CD14-positive monocyte (primary cell): ENCODE measurements at regions not wholly inside any gene's neighbourhood (a gene's known extent, or its start where the extent isn't known, plus 50 kb on each side); places are given as distances from the start of the nearest gene placed in this dataset.

Source experiments
- DNase-seq, 3 donors: peaks; one replicate each; pipeline ENCODE4 v3.0.0-alpha.2; 2011 to 2022
- H2AFZ ChIP-seq: 2 replicates; pipeline ENCODE4 v1.6.0; 2012; ENCODE audit warnings: mild to moderate bottlenecking, low read depth, low read length, inconsistent platforms; ENCODE audit not compliant: insufficient read depth, poor library complexity, severe bottlenecking
- H3K27ac ChIP-seq, 2 donors: 1 replicate in 1 of 2; 2 replicates in 1 of 2; pipeline ENCODE4 v1.5.1; 2012 to 2013; ENCODE audit warnings: low read length in 2 of 2, control low read depth in 1 of 2, inconsistent platforms in 1 of 2, low read depth in 1 of 2, mild to moderate bottlenecking in 1 of 2
- H3K27me3 ChIP-seq, 2 donors: one replicate each; pipeline versions ENCODE4 v1.6.0 to v1.6.1; 2011 to 2013; ENCODE audit warnings: low read length in 2 of 2; ENCODE audit not compliant: control insufficient read depth in 2 of 2, insufficient read depth in 2 of 2
- H3K36me3 ChIP-seq, 2 donors: replicated peaks in 1 of 2; 1 replicate in 1 of 2; 2 replicates in 1 of 2; pipeline versions ENCODE4 v1.5.1 to v1.6.1; 2012 to 2013; ENCODE audit warnings: low read length in 2 of 2, control low read depth in 1 of 2, inconsistent platforms in 1 of 2, mild to moderate bottlenecking in 1 of 2; ENCODE audit not compliant: insufficient read depth in 2 of 2, control insufficient read depth in 1 of 2
- H3K4me1 ChIP-seq, 2 donors: 1 replicate in 1 of 2; 2 replicates in 1 of 2; pipeline versions ENCODE4 v1.5.1 to v1.6.1; 2012 to 2013; ENCODE audit warnings: low read length in 2 of 2, control low read depth in 1 of 2, inconsistent platforms in 1 of 2, mild to moderate bottlenecking in 1 of 2, moderate library complexity in 1 of 2; ENCODE audit not compliant: insufficient read depth in 2 of 2, control insufficient read depth in 1 of 2
- H3K4me2 ChIP-seq: replicated peaks from 2 replicates; pipeline ENCODE3; 2012; ENCODE audit warnings: low read length, moderate library complexity, mild to moderate bottlenecking; ENCODE audit not compliant: poor library complexity, severe bottlenecking; ENCODE audit errors: extremely low read depth
- H3K4me3 ChIP-seq, 3 experiments: fragments of 200-600 bp in 1 of 3; sonication (generic) in 1 of 3; replicated peaks in 1 of 3; 1 replicate in 2 of 3; 2 replicates in 1 of 3; pipeline ENCODE4 v1.5.1; 2011 to 2013; ENCODE audit warnings: low read length in 3 of 3, mild to moderate bottlenecking in 3 of 3, control low read depth in 2 of 3, low read depth in 2 of 3, inconsistent platforms in 1 of 3, moderate library complexity in 1 of 3
- H3K79me2 ChIP-seq: 2 replicates; pipeline ENCODE4 v1.6.0; 2012; ENCODE audit warnings: mild to moderate bottlenecking, control low read depth, inconsistent platforms, low read length, moderate library complexity; ENCODE audit not compliant: insufficient read depth
- H3K9ac ChIP-seq: 2 replicates; pipeline ENCODE4 v1.6.0; 2017; ENCODE audit warnings: low read length, mild to moderate bottlenecking; ENCODE audit not compliant: insufficient read depth, poor library complexity, severe bottlenecking
- H3K9me3 ChIP-seq, 2 donors: replicated peaks in 1 of 2; 1 replicate in 1 of 2; 2 replicates in 1 of 2; pipeline versions ENCODE4 v1.5.1 to v1.6.1; 2012 to 2013; ENCODE audit warnings: low read length in 2 of 2, control low read depth in 1 of 2; ENCODE audit not compliant: control insufficient read depth in 1 of 2, insufficient read depth in 1 of 2
- H4K20me1 ChIP-seq: 2 replicates; pipeline ENCODE4 v1.6.0; 2012; ENCODE audit warnings: mild to moderate bottlenecking, low read length, control low read depth, moderate library complexity; ENCODE audit not compliant: insufficient read depth
- H3K27ac Mint-ChIP-seq, 7 donors: one replicate each; pipeline ENCODE4 v1.8.0; 2020; ENCODE audit warnings: mild to moderate bottlenecking in 7 of 7, mixed read lengths in 7 of 7, moderate library complexity in 6 of 7, inconsistent platforms in 2 of 7
- H3K27me3 Mint-ChIP-seq, 3 donors: one replicate each; pipeline ENCODE4 v1.8.0; 2021 to 2022; ENCODE audit warnings: low read depth in 3 of 3, mild to moderate bottlenecking in 3 of 3, mixed read lengths in 3 of 3, moderate library complexity in 3 of 3, inconsistent platforms in 1 of 3
- H3K36me3 Mint-ChIP-seq, 2 donors: one replicate each; pipeline ENCODE4 v1.8.0; 2020; ENCODE audit warnings: mixed read lengths in 2 of 2, inconsistent platforms in 1 of 2, mild to moderate bottlenecking in 1 of 2
- H3K4me1 Mint-ChIP-seq: one replicate; pipeline ENCODE4 v1.8.0; 2020; ENCODE audit warnings: mild to moderate bottlenecking, mixed read lengths
- H3K4me3 Mint-ChIP-seq, 2 donors: one replicate each; pipeline ENCODE4 v1.8.0; 2020; ENCODE audit warnings: mild to moderate bottlenecking in 2 of 2, mixed read lengths in 2 of 2, moderate library complexity in 1 of 2
- H3K9me3 Mint-ChIP-seq, 7 donors: one replicate each; pipeline ENCODE4 v1.8.0; 2020 to 2022; ENCODE audit warnings: mixed read lengths in 7 of 7, mild to moderate bottlenecking in 6 of 7, moderate library complexity in 6 of 7, inconsistent platforms in 2 of 7
- intact Hi-C, 2 donors: fragments of 100-400 bp; cut with micrococcal nuclease; formaldehyde crosslinking; loops; one replicate each; pipeline versions ENCODE4 v1.15.0 to v1.15.1; 2023
- TF ChIP-seq, protein P1 (sequence below): fragments of 200-600 bp; IDR thresholded peaks from one replicate; pipeline ENCODE4 v1.8.0; 2022; ENCODE audit warnings: antibody characterized with exemption, mild to moderate bottlenecking

DNA sequence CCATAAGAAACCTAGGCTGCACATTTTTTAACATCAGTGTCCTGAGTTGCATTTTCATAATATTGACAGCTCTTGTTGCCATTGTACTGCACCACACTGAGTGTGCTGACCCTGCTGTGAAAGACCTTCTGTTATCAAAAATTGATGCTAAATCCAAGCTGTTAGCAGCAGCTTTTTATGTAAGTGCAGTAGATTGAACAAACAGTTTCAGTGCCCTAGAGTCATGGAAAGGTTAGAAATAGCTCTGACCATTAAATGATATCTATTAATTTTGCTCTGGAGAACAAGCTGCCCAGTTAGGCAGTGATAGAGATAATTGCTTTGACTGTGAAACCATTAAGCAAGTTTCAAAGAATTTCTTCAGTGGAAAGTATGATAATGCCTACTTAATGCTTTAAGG is 1289.2 kb upstream of the PCDH20 start:
- Histone ChIP-seq H3K4me3 (no peak overlapping the region), H2AFZ (no peak overlapping the region), H3K9me3 (no peaks in the 10 kb centered on the region), H3K79me2 (no peaks in the 10 kb centered on the region), H3K36me3 (no peaks in the 10 kb centered on the region), H3K9ac (no peak overlapping the region), H3K4me2 (no peak overlapping the region), H3K27me3 (no peaks in the 10 kb centered on the region), H3K27ac (no peak overlapping the region), H4K20me1 (no peaks in the 10 kb centered on the region), H3K4me1 (no peaks in the 10 kb centered on the region)
- TF ChIP-seq, protein P1, sequence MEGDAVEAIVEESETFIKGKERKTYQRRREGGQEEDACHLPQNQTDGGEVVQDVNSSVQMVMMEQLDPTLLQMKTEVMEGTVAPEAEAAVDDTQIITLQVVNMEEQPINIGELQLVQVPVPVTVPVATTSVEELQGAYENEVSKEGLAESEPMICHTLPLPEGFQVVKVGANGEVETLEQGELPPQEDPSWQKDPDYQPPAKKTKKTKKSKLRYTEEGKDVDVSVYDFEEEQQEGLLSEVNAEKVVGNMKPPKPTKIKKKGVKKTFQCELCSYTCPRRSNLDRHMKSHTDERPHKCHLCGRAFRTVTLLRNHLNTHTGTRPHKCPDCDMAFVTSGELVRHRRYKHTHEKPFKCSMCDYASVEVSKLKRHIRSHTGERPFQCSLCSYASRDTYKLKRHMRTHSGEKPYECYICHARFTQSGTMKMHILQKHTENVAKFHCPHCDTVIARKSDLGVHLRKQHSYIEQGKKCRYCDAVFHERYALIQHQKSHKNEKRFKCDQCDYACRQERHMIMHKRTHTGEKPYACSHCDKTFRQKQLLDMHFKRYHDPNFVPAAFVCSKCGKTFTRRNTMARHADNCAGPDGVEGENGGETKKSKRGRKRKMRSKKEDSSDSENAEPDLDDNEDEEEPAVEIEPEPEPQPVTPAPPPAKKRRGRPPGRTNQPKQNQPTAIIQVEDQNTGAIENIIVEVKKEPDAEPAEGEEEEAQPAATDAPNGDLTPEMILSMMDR, result no peak
- DNase-seq, result no peak
- H3K27me3 Mint-ChIP-seq, result peaks cover 0 to 1% (median 0%) of the 10 kb centered on the region in 3 donors
- H3K9me3 Mint-ChIP-seq, result peaks cover 0 to 3% (median 0%) of the 10 kb centered on the region in 7 donors
- H3K4me1 Mint-ChIP-seq, result no peaks in the 10 kb centered on the region
- no peak overlapping the region for H3K27ac Mint-ChIP-seq
- H3K36me3 Mint-ChIP-seq, result no peaks in the 10 kb centered on the region
- H3K4me3 Mint-ChIP-seq, result no peak overlapping the region
- intact Hi-C loops, result no loop called here

DNA sequence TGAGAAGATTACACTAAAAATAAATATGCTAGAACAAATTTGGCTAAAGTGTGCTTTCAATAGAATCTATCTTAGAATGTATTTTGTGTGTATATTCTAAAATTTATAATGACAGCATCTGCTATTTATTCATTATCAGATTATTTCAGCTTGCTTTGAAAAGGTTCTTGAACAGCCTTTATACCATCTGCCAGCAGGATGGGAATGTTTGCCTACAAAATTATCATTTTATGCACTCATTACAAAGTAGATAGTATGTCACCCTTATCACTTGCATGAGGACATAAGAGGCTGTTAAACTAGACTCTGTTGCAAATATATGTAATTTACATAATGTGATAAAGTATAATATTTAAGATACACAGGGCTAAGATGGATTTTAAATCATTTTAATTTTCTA is 1286.9 kb upstream of the PCDH20 start:
- Histone ChIP-seq H4K20me1 (no peaks in the 10 kb centered on the region), H2AFZ (no peak overlapping the region), H3K79me2 (no peaks in the 10 kb centered on the region), H3K27ac (no peak overlapping the region), H3K4me1 (no peaks in the 10 kb centered on the region), H3K4me3 (no peak overlapping the region), H3K9me3 (no peaks in the 10 kb centered on the region), H3K4me2 (no peak overlapping the region), H3K9ac (no peak overlapping the region), H3K27me3 (no peaks in the 10 kb centered on the region), H3K36me3 (no peaks in the 10 kb centered on the region)
- intact Hi-C loops, result no loop called here
- H3K27ac Mint-ChIP-seq, result no peak overlapping the region
- DNase-seq, result no peak
- no peak overlapping the region for H3K4me3 Mint-ChIP-seq
- TF ChIP-seq, protein P1, result no peak
- H3K27me3 Mint-ChIP-seq, result peaks cover 0 to 1% (median 0%) of the 10 kb centered on the region in 3 donors
- H3K9me3 Mint-ChIP-seq, result peaks cover 0 to 3% (median 0%) of the 10 kb centered on the region in 7 donors
- H3K36me3 Mint-ChIP-seq, result no peaks in the 10 kb centered on the region
- H3K4me1 Mint-ChIP-seq, result no peaks in the 10 kb centered on the region
